Left lobe of liver (tissue), 2 donors: ENCODE measurements at regions not wholly inside any gene's neighbourhood (a gene's known extent, or its start where the extent isn't known, plus 50 kb on each side); places are given as distances from the start of the nearest gene placed in this dataset.

Experiments used
- ATAC-seq: fragments of 200-7000 bp; cut with Tn5 transposase; one replicate; pipeline ENCODE4 v1.9.1; 2020; ENCODE audit warnings: mild to moderate bottlenecking, moderate library complexity
- DNase-seq: peaks from one replicate; pipeline ENCODE4 v3.0.0-alpha.2; 2020; ENCODE audit warnings: low spot score
- donor health status: DM: no; HTN: no; CAD: no; lungs with moderate emphysema.
- donor health status: DM: no; HTN: yes; CAD: no.

DNA sequence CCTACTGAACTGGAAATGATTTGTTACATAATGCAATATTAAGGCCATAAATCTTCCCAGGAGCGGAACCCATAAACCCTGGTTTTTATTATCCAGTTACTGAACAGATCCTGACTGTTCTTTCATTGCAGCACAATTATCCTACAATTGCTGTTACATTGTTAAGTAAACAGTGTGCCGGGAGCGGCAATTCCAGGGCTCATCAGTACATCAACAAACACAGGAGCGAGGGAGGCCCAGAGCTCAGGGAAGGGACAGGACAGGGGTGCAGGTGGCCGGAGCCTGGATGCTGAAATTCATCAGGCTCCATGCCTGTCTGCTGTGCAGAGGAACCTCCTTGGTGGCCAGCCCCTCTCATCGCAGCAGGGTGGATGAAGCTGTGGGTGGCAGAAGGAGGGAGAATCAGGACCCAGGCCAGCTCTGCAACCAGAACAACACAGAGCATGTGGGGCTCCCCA, 544.7 kb downstream of the NPHP4 start:
- no peak for DNase-seq
- no peak for ATAC-seq

DNA sequence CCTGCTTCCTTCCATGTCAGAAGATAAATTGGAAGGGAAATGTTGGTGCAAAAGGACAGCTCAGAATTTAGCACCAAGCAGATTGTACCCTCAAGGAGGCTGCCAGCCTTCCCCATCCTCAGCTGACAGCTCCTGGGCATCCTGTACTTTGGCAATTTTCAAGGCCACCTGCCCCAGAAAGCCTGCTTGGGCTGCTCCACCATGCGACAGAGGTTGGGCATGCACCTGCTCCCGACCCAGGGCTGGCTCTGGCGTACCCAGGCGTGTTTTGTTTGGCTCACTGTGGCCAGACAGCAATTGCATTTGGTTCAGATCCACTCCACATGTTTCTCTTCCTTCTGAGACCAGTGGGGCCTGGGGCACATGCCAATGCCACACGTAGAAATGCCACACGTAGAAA, 547.8 kb downstream of the NPHP4 start:
- DNase-seq (no peak), ATAC-seq (peak; percentile 23)

GRCh38 chr1:5436808-5437207, 555.4 kb downstream of the NPHP4 start:
- ATAC-seq (no peak), DNase-seq (no peak)

GRCh38 chr1:5435414-5435813, 556.8 kb downstream of the NPHP4 start:
- DNase-seq, result no peak
- ATAC-seq, result no peak

GRCh38 chr1:5432436-5432835, 559.8 kb downstream of the NPHP4 start:
- no peak for ATAC-seq
- no peak for DNase-seq

DNA sequence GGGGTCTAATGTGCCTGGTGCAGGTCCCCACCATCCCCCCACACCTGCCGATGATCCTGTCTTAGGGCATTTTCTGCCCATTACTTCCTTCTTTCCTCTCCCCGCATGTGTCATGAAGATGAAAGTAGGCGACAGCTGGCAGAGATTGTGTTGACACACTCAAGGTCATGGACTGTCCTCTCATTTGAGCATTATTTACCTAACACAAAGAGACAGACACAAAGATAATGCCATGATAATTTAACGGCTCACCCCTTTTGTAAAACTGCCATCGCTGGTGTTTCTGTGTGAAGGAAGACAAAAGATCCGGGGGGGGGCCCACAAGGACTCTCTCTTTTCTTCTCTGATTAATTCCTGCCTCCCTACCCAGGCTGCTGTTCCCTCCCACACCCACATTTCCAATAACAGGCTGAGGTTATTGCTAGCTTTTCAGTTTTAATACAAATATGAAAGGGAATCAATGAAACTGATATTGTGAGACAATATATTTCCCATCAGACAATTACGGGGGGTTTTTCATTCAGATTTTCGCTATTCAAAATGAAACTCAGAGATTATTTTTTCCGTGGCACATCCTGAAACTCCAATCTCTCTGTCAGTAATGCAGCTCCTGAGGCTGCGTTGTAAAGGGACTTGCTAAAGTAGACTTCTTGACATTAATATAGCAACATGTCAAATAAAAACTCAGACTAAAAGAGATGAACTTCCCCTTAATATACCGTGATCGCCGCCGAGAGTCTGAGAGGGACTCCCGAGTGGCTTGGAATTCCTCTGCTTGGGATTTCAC, 561.1 kb downstream of the NPHP4 start:
- ATAC-seq (peak; percentile 86), DNase-seq (no peak)

DNA sequence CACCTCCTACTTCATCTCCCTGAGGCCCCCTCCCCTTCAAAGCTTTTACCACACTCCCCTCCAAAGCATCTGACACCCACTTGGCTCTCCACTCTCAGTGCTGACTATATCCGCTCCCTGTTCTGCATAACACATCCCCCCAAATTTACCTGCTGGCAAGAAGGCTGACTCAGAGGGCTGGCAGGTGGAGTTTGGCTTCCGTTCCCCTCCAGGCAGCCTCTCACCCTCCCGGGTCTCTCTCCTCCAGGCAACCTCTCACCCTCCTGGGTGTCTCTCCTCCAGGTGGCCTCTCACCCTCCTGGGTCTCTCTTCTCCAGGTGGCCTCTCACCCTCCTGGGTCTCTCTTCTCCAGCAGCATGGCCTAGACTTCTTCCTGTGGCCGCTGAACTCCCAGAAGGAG, 562.1 kb downstream of the NPHP4 start:
- no peak for DNase-seq
- ATAC-seq, result no peak

GRCh38 chr1:5428351-5428750, 563.9 kb downstream of the NPHP4 start:
- no peak for ATAC-seq
- no peak for DNase-seq

DNA sequence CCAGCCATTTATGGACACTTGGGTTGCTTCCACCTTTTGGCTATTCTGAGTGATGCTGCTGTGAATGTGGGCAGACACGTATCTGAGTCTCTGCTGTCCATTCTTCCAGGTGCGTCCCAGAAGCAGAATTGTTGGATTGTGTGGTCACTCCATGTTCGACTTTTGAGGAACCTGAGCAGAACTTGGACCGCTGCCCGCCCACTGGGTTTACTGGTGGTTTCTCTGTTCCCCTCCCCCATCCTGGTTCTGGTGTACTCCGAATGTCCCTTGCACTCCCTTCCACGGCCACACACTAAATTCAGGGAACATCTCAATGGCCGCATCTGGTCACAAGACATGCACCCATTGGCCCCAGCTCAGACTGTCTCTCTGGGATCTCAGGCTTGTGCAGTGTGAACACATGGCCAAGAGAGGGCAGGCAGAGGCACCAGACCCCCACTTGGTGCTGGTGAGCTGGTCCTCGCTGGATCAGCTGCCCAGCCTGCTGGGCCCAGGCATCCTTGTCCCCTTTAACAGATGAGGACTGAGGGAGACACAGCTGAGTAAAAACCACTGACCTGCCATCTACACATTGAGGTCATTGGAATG, 565.1 kb downstream of the NPHP4 start:
- DNase-seq (no peak), ATAC-seq (no peak)

GRCh38 chr1:5424802-5425703, 567.2 kb downstream of the NPHP4 start:
- ATAC-seq (no peak), DNase-seq (no peak)

GRCh38 chr1:5423109-5423508, 569.1 kb downstream of the NPHP4 start:
- DNase-seq, result no peak

GRCh38 chr1:5419501-5419900, 572.7 kb downstream of the NPHP4 start:
- DNase-seq (no peak), ATAC-seq (no peak)

More at GRCh38 chr1:5423109-5423508, 569.1 kb downstream of the NPHP4 start:
- no peak for ATAC-seq

DNA sequence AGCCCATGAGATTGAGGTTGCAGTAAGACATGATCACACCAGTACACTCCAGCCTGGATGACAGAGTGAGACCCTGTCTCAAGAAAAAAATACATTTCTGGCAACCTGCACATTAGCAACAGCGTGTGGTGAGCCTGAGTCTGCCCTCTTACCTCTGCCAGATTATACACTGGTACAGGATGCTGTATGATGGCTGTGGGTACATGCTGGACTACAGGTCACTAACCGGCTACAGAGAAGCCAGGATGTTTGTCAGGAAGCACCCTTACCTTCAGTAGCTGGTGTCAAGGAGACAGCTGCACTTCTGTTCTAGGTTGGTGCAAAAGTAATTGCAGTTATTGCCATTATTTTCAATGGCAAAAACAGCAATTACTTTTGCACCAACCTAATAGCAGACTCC, 575.7 kb downstream of the NPHP4 start:
- DNase-seq, result no peak
- ATAC-seq, result no peak

GRCh38 chr1:5415606-5416005, 576.6 kb downstream of the NPHP4 start:
- DNase-seq, result no peak
- no peak for ATAC-seq

DNA sequence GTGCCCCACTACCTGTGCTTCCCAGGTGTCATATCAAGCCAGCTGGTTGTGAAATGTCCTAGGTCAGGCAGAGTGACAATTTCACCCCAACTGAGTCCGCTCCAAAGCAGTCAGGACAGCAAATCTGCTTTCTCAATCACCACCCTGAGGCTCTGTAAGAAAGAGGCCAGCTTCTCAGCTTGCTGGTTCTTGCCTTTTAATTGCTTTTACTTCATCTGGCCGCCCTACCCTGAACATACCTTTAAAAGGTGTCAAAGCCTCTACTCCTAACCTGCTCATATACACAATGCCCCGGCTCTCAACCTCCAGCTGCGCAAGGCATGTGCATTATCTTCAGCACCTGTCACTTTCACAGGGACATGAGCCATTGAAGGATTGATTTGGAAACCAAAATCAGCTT, 581.6 kb downstream of the NPHP4 start:
- DNase-seq (no peak), ATAC-seq (peak; percentile 65)

DNA sequence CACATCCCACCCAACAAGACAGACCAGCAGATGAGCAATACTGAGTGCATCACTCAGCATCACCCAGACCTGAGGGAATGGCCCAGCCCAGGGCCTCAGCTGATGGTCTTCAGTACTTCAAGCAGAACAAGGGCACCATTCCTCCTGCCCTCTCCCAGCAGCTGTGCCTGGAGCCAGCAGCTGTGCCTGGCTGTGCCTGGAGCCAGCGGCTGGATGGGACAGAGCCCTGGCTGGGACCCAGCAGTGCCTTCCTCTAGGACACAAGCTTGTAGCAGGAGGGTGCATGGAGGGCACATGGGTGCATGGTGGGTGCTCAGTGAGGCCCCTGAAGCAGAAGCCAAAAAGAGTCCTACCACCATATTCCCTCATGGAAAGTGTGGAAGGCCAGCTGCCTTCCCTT, 583.8 kb downstream of the NPHP4 start:
- DNase-seq (no peak), ATAC-seq (no peak)

DNA sequence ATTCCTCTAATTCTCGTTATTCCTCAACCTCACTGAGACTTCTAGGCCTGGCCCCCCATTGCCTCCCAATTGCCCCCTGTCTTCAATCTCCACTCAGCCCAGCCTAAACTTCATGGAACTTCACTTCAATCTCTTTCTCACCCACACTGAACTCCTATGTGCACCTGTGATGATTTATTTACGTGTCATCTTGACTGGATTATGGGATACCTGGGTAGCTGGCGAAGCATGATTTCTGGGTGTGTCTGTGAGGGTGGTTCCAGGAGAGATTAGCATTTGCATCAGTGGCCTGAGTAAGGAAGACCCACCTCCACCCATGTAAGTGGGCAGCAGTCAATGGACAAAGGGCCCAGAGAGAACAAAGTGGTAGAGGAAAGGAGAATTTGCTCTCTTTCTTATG, 587.0 kb downstream of the NPHP4 start:
- DNase-seq, result no peak
- no peak for ATAC-seq

- no peak for ATAC-seq
- no peak for DNase-seq
Observed at GRCh38 chr1:5404412-5405203, 587.6 kb downstream of the NPHP4 start.

GRCh38 chr1:5403935-5404334, 588.3 kb downstream of the NPHP4 start:
- DNase-seq, result no peak
- no peak for ATAC-seq

DNA sequence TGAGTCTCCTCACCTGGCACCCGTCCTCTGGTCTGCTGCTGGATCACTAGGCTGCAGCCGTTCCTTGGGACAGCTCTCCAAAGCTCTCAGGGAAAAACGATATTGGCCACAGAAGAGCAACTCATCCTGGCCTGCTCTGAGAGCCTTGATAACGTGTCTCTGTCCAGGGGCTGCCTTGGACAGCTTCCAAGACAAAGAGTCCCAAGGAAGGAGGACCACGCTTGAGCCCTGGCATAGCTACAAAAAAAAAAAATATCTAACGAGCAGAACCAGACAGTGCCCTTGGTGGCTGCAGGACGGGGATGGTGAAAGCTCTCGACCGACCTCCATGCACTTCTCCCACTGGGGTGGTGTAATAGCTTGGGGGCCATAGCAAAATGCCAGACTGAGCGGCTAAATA, 589.6 kb downstream of the NPHP4 start:
- ATAC-seq, result no peak
- DNase-seq, result no peak

- DNase-seq (no peak), ATAC-seq (no peak)
Observed at GRCh38 chr1:5399771-5400170, 592.5 kb downstream of the NPHP4 start.
